HepG2 (cell line): ENCODE measurements at regions not wholly inside any gene's neighbourhood (a gene's known extent, or its start where the extent isn't known, plus 50 kb on each side); places are given as distances from the start of the nearest gene placed in this dataset.

Source experiments
- ATAC-seq: fragments of 200-7000 bp; cut with Tn5 transposase; 3 replicates; pipeline ENCODE4 v1.9.1; 2020; ENCODE audit warnings: mild to moderate bottlenecking, moderate library complexity
- BruUV-seq: library from RNA; stranded (reverse); fragments of 400-500 nt; replicated peaks from 2 replicates; lab custom pipeline; 2021; lab: Mats Ljungman, UMichigan
- CTCF ChIA-PET: fragments of 300-600 bp; formaldehyde crosslinking; extraction: SDS; loops from one replicate; lab custom pipeline; 2021; ENCODE audit warnings: low total read pairs, inconsistent platforms, low intra/inter-chr PET ratio; lab: Yijun Ruan, JAX
- POLR2A ChIA-PET: fragments of 350-600 bp; sonication (Branson Sonifier 250); formaldehyde crosslinking; loops from one replicate; lab custom pipeline; 2020; ENCODE audit warnings: antibody characterized with exemption, inconsistent platforms; lab: Yijun Ruan, JAX
- DNase-seq: peaks from one replicate; pipeline ENCODE4 v3.0.0-alpha.2; 2015; ENCODE audit warnings: low spot score
- FAIRE-seq: peaks from 3 replicates; lab custom pipeline; 2011; peaks lifted over from hg19 to GRCh38; lab: Jason Lieb, UNC
- H2AFZ ChIP-seq: one replicate; pipeline ENCODE4 v1.6.1; 2011; ENCODE audit warnings: low read length, inconsistent platforms
- H3K27ac ChIP-seq: fragments of 300-600 bp; 3 replicates; pipeline ENCODE4 v1.8.0; 2011; ENCODE audit warnings: mixed run types, mild to moderate bottlenecking, mixed read lengths, low read length, inconsistent platforms; ENCODE audit not compliant: insufficient read depth; ENCODE audit errors: extremely low read length
- H3K27me3 ChIP-seq, 2 experiments: fragments of 200-600 bp in 1 of 2; 2 replicates in 1 of 2; 3 replicates in 1 of 2; pipeline versions ENCODE4 v1.6.0 to v1.8.0; 2011; ENCODE audit warnings: low read length in 2 of 2, mild to moderate bottlenecking in 2 of 2, moderate library complexity in 2 of 2, inconsistent platforms in 1 of 2; ENCODE audit not compliant: insufficient read depth in 2 of 2, control insufficient read depth in 1 of 2
- H3K36me3 ChIP-seq, 2 experiments: fragments of 200-600 bp in 1 of 2; replicated peaks in 1 of 2; 2 replicates in 1 of 2; 3 replicates in 1 of 2; pipeline versions ENCODE4 v1.5.1 to v1.8.0; 2011; ENCODE audit warnings: low read length in 2 of 2, inconsistent platforms in 1 of 2; ENCODE audit not compliant: insufficient read depth in 2 of 2, control insufficient read depth in 1 of 2
- H3K4me1 ChIP-seq: 2 replicates; pipeline ENCODE4 v1.5.1; 2012; ENCODE audit warnings: low read length, inconsistent platforms; ENCODE audit not compliant: insufficient read depth
- H3K4me2 ChIP-seq: 2 replicates; pipeline ENCODE4 v1.6.0; 2011; ENCODE audit warnings: low read depth, low read length, inconsistent platforms
- H3K4me3 ChIP-seq, 3 experiments: fragments of 200-600 bp in 1 of 3; sonication (generic), shearing (Covaris generic) in 1 of 3; replicated peaks in 1 of 3; 2 replicates each; pipeline ENCODE4 v1.5.1; 2011 to 2016; ENCODE audit warnings: low read length in 3 of 3, inconsistent platforms in 2 of 3, low read depth in 2 of 3, mild to moderate bottlenecking in 2 of 3, control low read depth in 1 of 3, mixed read lengths in 1 of 3; ENCODE audit not compliant: insufficient read depth in 1 of 3
- H3K79me2 ChIP-seq: one replicate; pipeline ENCODE4 v1.6.1; 2011; ENCODE audit warnings: low read length, inconsistent platforms; ENCODE audit not compliant: insufficient read depth
- H3K9ac ChIP-seq: 2 replicates; pipeline ENCODE4 v1.6.0; 2011; ENCODE audit warnings: mild to moderate bottlenecking, low read depth, low read length, inconsistent platforms; ENCODE audit not compliant: insufficient read depth
- H3K9me3 ChIP-seq: 2 replicates; pipeline ENCODE4 v1.5.1; 2012; ENCODE audit warnings: mild to moderate bottlenecking, low read length
- H4K20me1 ChIP-seq: 2 replicates; pipeline ENCODE4 v1.6.0; 2011; ENCODE audit warnings: inconsistent platforms, mild to moderate bottlenecking, low read length, moderate library complexity; ENCODE audit not compliant: insufficient read depth
- ADNP ChIP-seq: sonication (generic); formaldehyde crosslinking; IDR thresholded peaks from 2 replicates; pipeline ENCODE4 v1.4.0; 2020; ENCODE audit warnings: missing genetic modification reagents
- ARNT ChIP-seq: fragments of 450-650 bp; IDR thresholded peaks from 2 replicates; pipeline ENCODE4 v1.6.1; 2017
- DNMT3B ChIP-seq: conservative IDR thresholded peaks from 2 replicates; pipeline ENCODE4 v1.6.1; 2016; ENCODE audit warnings: missing biosample characterization, control low read depth
- DR1 ChIP-seq: sonication (generic); formaldehyde crosslinking; IDR thresholded peaks from 2 replicates; pipeline ENCODE4 v1.8.0; 2021; ENCODE audit warnings: mild to moderate bottlenecking, missing genetic modification reagents, inconsistent platforms
- GPN1 ChIP-seq: sonication (generic); formaldehyde crosslinking; IDR thresholded peaks from 2 replicates; pipeline ENCODE4 v1.5.1; 2020; ENCODE audit warnings: missing genetic modification reagents, borderline replicate concordance
- HNRNPK ChIP-seq: fragments of 200-400 bp; formaldehyde crosslinking; IDR thresholded peaks from 2 replicates; pipeline ENCODE4 v1.6.1; 2018; ENCODE audit warnings: low read length, low read depth, moderate library complexity, mild to moderate bottlenecking; ENCODE audit not compliant: poor library complexity, severe bottlenecking
- MED1 ChIP-seq: sonication (generic); formaldehyde crosslinking; IDR thresholded peaks from 2 replicates; pipeline ENCODE4 v1.4.0; 2020; ENCODE audit warnings: missing genetic modification reagents
- NCOR1 ChIP-seq: fragments of 200-600 bp; sonication (generic); IDR thresholded peaks from 2 replicates; pipeline ENCODE4 v1.7.0; 2017; ENCODE audit warnings: antibody characterized with exemption, low read length, borderline replicate concordance
- PTBP1 ChIP-seq: fragments of 200-400 bp; formaldehyde crosslinking; IDR thresholded peaks from 2 replicates; pipeline ENCODE4 v1.6.1; 2018; ENCODE audit warnings: low read length, low read depth; ENCODE audit not compliant: poor library complexity, severe bottlenecking
- SIN3B ChIP-seq: fragments of 150-350 bp; IDR thresholded peaks from 2 replicates; pipeline ENCODE4 v1.6.1; 2014; ENCODE audit warnings: low read length
- ZFP82 ChIP-seq: sonication (generic); formaldehyde crosslinking; IDR thresholded peaks from 2 replicates; pipeline ENCODE4 v1.5.1; 2020; ENCODE audit warnings: mild to moderate bottlenecking, missing genetic modification reagents, borderline replicate concordance
- ZMAT3 ChIP-seq: sonication (generic); formaldehyde crosslinking; conservative IDR thresholded peaks from 2 replicates; pipeline ENCODE4 v1.7.0; 2021; ENCODE audit warnings: missing genetic modification reagents
- ZNF383 ChIP-seq: sonication (generic); formaldehyde crosslinking; IDR thresholded peaks from 2 replicates; pipeline ENCODE4 v1.4.0; 2020; ENCODE audit warnings: missing genetic modification reagents, mild to moderate bottlenecking, borderline replicate concordance
- ZNF546 ChIP-seq: sonication (generic); formaldehyde crosslinking; conservative IDR thresholded peaks from 2 replicates; pipeline ENCODE4 v1.8.1; 2023; ENCODE audit warnings: mild to moderate bottlenecking, missing genetic modification reagents
- ZNF629 ChIP-seq: sonication (generic); formaldehyde crosslinking; conservative IDR thresholded peaks from 2 replicates; pipeline ENCODE4 v1.5.0; 2020; ENCODE audit warnings: missing genetic modification reagents
- ZSCAN9 ChIP-seq: IDR thresholded peaks from 2 replicates; pipeline ENCODE4 v1.6.1; 2016; ENCODE audit warnings: borderline replicate concordance
- whole genome bisulfite sequencing: methylation state at CpG from one replicate; pipeline ENCODE4 v1.1.6; 2017; ENCODE audit warnings: low lambda C conversion rate; 5-methylcytosine and 5-hydroxymethylcytosine counted together
- in situ Hi-C: cut with HindIII; loops from 2 replicates; pipeline ENCODE4 v1.10.0; 2017; ENCODE audit warnings: low pct_unique_long_range_greater_than_20kb; ENCODE audit not compliant: extremely low pct_ligation_motif_present
- intact Hi-C: fragments of 100-400 bp; cut with micrococcal nuclease; formaldehyde crosslinking; loops from one replicate; pipeline ENCODE4 v1.10.0; 2022; ENCODE audit not compliant: unreplicated experiment
- TF ChIP-seq, protein P1 (sequence below): sonication (generic); formaldehyde crosslinking; IDR thresholded peaks from 2 replicates; pipeline ENCODE4 v1.4.0; 2020; ENCODE audit warnings: missing genetic modification reagents, borderline replicate concordance
- TF ChIP-seq, protein P2 (sequence below): sonication (generic); formaldehyde crosslinking; IDR thresholded peaks from 2 replicates; pipeline ENCODE4 v1.5.0; 2020; ENCODE audit warnings: missing genetic modification reagents
- TF ChIP-seq, protein P3 (sequence below): IDR thresholded peaks from 2 replicates; pipeline ENCODE4 v1.6.1; 2012; ENCODE audit warnings: inconsistent platforms

DNA sequence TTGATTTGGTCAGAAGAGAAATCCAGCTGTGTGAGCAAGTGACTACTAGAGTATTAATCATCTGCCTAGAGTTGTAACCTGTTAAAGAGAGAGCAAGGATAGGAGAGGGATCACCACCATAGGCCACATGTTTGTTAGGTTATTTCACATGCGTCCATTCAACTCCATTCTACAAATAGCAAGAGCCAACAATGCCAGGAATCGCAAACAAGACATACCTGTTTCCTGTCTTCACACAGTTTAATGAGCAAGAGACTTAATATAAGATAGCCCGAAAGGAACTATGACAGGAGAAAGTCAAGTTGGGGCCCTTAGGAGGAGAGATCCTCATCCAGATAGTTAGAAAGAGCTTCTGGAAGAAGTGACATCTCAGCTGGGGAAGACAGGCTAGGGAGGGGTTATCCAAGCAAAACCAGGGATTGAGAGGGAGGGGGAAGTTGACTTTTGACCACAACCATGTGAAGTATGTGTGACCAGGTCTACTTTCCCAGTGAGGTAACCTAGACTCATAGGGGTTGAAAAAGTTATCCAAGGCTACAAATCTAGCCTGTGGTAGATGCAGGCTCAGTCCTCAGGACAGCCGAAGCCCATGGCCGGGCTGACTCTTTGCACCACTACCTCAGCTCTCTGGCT, 147.4 kb downstream of the ALDH8A1 start (continued):
- TF ChIP-seq, protein P1, sequence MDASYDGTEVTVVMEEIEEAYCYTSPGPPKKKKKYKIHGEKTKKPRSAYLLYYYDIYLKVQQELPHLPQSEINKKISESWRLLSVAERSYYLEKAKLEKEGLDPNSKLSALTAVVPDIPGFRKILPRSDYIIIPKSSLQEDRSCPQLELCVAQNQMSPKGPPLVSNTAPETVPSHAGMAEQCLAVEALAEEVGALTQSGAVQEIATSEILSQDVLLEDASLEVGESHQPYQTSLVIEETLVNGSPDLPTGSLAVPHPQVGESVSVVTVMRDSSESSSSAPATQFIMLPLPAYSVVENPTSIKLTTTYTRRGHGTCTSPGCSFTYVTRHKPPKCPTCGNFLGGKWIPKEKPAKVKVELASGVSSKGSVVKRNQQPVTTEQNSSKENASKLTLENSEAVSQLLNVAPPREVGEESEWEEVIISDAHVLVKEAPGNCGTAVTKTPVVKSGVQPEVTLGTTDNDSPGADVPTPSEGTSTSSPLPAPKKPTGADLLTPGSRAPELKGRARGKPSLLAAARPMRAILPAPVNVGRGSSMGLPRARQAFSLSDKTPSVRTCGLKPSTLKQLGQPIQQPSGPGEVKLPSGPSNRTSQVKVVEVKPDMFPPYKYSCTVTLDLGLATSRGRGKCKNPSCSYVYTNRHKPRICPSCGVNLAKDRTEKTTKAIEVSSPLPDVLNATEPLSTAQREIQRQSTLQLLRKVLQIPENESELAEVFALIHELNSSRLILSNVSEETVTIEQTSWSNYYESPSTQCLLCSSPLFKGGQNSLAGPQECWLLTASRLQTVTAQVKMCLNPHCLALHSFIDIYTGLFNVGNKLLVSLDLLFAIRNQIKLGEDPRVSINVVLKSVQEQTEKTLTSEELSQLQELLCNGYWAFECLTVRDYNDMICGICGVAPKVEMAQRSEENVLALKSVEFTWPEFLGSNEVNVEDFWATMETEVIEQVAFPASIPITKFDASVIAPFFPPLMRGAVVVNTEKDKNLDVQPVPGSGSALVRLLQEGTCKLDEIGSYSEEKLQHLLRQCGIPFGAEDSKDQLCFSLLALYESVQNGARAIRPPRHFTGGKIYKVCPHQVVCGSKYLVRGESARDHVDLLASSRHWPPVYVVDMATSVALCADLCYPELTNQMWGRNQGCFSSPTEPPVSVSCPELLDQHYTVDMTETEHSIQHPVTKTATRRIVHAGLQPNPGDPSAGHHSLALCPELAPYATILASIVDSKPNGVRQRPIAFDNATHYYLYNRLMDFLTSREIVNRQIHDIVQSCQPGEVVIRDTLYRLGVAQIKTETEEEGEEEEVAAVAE = no peak
- TF ChIP-seq ZNF629 (CRISPR knock-in tag) = no peak
- no peak for TF ChIP-seq ZFP82 (CRISPR knock-in tag)
- no peak for TF ChIP-seq HNRNPK
- TF ChIP-seq ZNF383 (CRISPR knock-in tag) = no peak

DNA sequence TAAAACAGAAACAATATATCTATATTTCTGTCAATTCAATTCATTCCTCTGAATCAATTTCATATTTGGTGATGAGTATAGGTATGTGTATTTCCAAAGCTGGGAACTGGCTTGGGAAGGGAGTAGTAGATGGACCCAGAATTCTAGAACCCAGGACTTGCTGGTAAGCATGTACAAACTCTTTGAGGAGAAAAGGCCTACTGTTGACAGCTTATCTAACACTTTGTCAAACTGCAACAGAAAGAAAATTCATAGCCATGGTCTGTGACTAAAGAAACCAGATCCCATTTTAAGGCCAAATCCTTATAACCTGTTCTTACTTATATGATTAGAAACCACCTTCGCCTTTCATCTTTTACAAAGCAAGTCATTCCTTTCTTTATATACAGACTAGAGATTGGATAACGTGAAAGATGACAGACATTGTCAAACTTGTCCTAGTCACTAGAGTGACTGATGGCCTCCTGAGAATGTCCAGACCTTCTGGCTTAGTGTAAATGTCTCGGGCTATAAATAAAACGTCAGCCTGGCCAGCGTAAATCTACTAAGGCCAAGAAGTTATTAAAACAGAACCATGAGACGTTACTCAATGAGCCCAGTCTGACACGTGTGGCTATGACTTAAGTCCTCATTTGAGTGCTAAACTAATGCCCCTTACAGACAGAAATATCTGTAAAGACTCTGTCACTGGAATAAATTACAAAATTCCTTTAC, 152.3 kb downstream of the ALDH8A1 start:
- CTCF ChIA-PET = no interaction called here
- DNase-seq = no peak
- no peaks in the 10 kb centered on the region for H3K79me2 ChIP-seq
- no peaks in the 10 kb centered on the region for H3K36me3 ChIP-seq
- no peak overlapping the region for H2AFZ ChIP-seq
- no peak overlapping the region for H3K4me2 ChIP-seq
- POLR2A ChIA-PET = no interaction called here
- FAIRE-seq = no peak
- no peak overlapping the region for H3K9ac ChIP-seq
- intact Hi-C loops = no loop called here
- H3K27ac ChIP-seq = no peak overlapping the region
- 9% methylated on average over 7 of the region's 7 CpGs for WGBS
- H3K4me3 ChIP-seq = no peak overlapping the region
- ATAC-seq = no peak
- no peaks in the 10 kb centered on the region for H3K9me3 ChIP-seq
- no TSS peak for BruUV-seq
- H3K27me3 ChIP-seq = no peaks in the 10 kb centered on the region
- in situ Hi-C loops = no loop called here
- H3K4me1 ChIP-seq = no peaks in the 10 kb centered on the region
- no peaks in the 10 kb centered on the region for H4K20me1 ChIP-seq
- no peak for TF ChIP-seq ADNP (CRISPR knock-in tag)
- TF ChIP-seq ZNF546 (CRISPR knock-in tag) = no peak
- TF ChIP-seq NCOR1 = no peak
- no peak for TF ChIP-seq GPN1 (CRISPR knock-in tag)
- TF ChIP-seq SIN3B = no peak
- TF ChIP-seq ZSCAN9 (CRISPR knock-in tag) = no peak
- TF ChIP-seq ZMAT3 (CRISPR knock-in tag) = no peak
- no peak for TF ChIP-seq DNMT3B (CRISPR knock-in tag)
- TF ChIP-seq, protein P2, sequence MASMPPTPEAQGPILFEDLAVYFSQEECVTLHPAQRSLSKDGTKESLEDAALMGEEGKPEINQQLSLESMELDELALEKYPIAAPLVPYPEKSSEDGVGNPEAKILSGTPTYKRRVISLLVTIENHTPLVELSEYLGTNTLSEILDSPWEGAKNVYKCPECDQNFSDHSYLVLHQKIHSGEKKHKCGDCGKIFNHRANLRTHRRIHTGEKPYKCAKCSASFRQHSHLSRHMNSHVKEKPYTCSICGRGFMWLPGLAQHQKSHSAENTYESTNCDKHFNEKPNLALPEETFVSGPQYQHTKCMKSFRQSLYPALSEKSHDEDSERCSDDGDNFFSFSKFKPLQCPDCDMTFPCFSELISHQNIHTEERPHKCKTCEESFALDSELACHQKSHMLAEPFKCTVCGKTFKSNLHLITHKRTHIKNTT (CRISPR knock-in tag) = no peak
- TF ChIP-seq DR1 (CRISPR knock-in tag) = no peak
- TF ChIP-seq ZNF383 (CRISPR knock-in tag) = no peak
- TF ChIP-seq PTBP1 = no peak
- no peak for TF ChIP-seq ARNT
- TF ChIP-seq MED1 = no peak
- TF ChIP-seq, protein P3, sequence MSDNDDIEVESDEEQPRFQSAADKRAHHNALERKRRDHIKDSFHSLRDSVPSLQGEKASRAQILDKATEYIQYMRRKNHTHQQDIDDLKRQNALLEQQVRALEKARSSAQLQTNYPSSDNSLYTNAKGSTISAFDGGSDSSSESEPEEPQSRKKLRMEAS = no peak
